Prostate gland (tissue), 2 donors: ENCODE measurements at regions not wholly inside any gene's neighbourhood (a gene's known extent, or its start where the extent isn't known, plus 50 kb on each side); places are given as distances from the start of the nearest gene placed in this dataset.
A peak's percentile ranks its signal among the peaks of the same experiment; 100 is the strongest.
"Not testable (repeated sequence)": the region's sequence is repeated elsewhere in the genome, so short reads cannot be mapped to it uniquely, and the experiment has no call there.

Experiments
- DNase-seq: peaks from one replicate; pipeline ENCODE4 v3.0.0-alpha.2; 2019; ENCODE audit warnings: low spot score
- H3K27ac ChIP-seq, 2 donors: fragments of 200-600 bp; sonication (generic); 2 replicates each; pipeline ENCODE4 v1.5.1; 2017 to 2019
- H3K27me3 ChIP-seq: fragments of 200-600 bp; sonication (generic); replicated peaks from 2 replicates; pipeline ENCODE4 v1.5.1; 2019; ENCODE audit not compliant: insufficient read depth
- H3K36me3 ChIP-seq, 2 donors: fragments of 200-600 bp; sonication (generic); 1 replicate in 1 of 2; 2 replicates in 1 of 2; pipeline versions ENCODE4 v1.5.1 to v1.8.1; 2017 to 2019
- H3K4me1 ChIP-seq: fragments of 200-600 bp; sonication (generic); replicated peaks from 2 replicates; pipeline ENCODE4 v1.5.1; 2019
- H3K4me3 ChIP-seq, 2 donors: fragments of 200-600 bp; sonication (generic); 2 replicates each; pipeline ENCODE4 v1.5.1; 2017 to 2019
- H3K9me3 ChIP-seq: fragments of 200-600 bp; sonication (generic); 2 replicates; pipeline ENCODE4 v1.5.1; 2017
- CTCF ChIP-seq, 4 experiments: fragments of 200-600 bp in 2 of 4; fragments of 450-650 bp in 2 of 4; sonication (generic) in 2 of 4; IDR thresholded peaks; 1 replicate in 3 of 4; 2 replicates in 1 of 4; pipeline ENCODE4 v1.5.1; 2016 to 2019; ENCODE audit warnings: antibody characterized with exemption in 4 of 4, mild to moderate bottlenecking in 2 of 4, moderate library complexity in 2 of 4
- POLR2A ChIP-seq: fragments of 450-650 bp; IDR thresholded peaks from one replicate; pipeline ENCODE4 v1.6.1; 2016; ENCODE audit warnings: antibody characterized with exemption, mild to moderate bottlenecking
- POLR2AphosphoS5 ChIP-seq: sonication (generic); formaldehyde crosslinking; IDR thresholded peaks from one replicate; pipeline ENCODE4 v1.6.1; 2017; ENCODE audit warnings: antibody characterized with exemption
- WGBS: methylation state at CpG from one replicate; pipeline ENCODE4 v1.1.5; 2018; 5-methylcytosine and 5-hydroxymethylcytosine counted together
- intact Hi-C: fragments of 100-400 bp; cut with DNase I; formaldehyde crosslinking; loops from one replicate; pipeline ENCODE4 v1.14.2; 2022

DNA sequence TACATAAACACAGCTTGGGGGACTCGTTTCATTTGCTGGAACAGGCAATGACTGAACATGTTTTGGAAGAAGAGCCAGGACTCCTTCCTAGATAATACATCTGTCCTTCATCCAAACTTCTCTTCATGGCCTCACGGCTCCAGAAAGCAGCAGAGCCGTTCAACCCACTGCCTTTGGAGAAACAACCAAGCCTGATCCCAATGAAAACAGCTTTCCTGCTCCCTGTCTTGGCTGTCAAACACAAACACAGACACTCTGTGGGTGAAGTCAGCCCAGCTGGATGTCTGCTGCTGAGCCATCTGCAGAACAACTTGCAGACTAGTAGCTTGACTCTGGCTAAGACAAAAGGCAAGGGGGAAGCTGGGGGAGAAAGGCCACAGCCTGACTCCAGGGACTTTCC, 345.1 kb upstream of the PSMD7 start:
- no peak for DNase-seq
- no peak for TF ChIP-seq CTCF (IDR thresholded peaks at IDR 0.05)
- TF ChIP-seq POLR2AphosphoS5: no peak
- TF ChIP-seq POLR2A: no peak
- Histone ChIP-seq H3K9me3 (no peaks in the 10 kb centered on the region), H3K4me3 (no peak overlapping the region), H3K4me1 (no peaks in the 10 kb centered on the region), H3K36me3 (no peaks in the 10 kb centered on the region), H3K27ac (no peak overlapping the region), H3K27me3 (no peaks in the 10 kb centered on the region)
- WGBS: 38% methylated on average over 3 of the region's 3 CpGs
- intact Hi-C loops: no loop called here

DNA sequence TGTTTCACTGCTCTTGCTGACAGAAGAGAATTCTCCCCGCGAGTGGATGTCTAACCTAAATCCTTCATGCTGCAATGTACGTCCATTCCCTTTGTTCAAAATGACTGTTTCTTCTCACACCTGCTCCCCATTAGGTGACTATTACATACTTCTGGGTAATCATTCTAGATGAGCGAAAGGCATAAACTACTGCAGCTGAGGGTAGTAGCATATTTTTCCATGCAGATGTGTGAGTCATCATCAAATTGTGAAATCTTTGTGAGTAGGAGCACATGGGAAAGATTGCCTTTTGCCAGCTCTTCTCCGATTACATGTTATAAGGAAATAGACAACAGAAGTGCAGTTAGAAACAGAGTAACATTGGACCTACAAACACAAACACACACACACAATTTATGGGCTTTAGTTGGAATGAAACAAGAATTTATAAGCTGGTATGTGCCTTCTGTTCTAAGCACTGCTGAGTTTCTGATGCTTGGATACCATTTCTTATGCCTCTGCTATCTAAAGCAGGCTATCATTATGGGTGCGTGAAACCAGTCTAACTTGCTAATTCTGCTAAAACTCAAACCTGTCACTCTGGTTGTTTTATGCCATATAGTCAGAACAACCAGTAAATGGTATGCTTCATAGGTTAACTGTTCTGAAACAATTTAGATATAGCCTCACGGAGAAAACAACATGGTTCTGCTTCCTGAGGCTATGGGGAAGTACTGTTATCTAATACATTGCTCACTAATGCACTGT, 346.9 kb upstream of the PSMD7 start:
- no peak overlapping the region for H3K27ac ChIP-seq
- TF ChIP-seq POLR2A (no peak), POLR2AphosphoS5 (peak; percentile 88), CTCF (IDR thresholded peaks at IDR 0.05) (no peak)

GRCh38 chr16:73945631-73946030, 351.0 kb upstream of the PSMD7 start:
- DNase-seq: no peak
- H3K27me3 ChIP-seq: no peaks in the 10 kb centered on the region
- no peaks in the 10 kb centered on the region for H3K9me3 ChIP-seq
- no peaks in the 10 kb centered on the region for H3K36me3 ChIP-seq
- intact Hi-C loops: no loop called here
- H3K27ac ChIP-seq: no peak overlapping the region
- no peak for TF ChIP-seq POLR2A
- TF ChIP-seq POLR2AphosphoS5: no peak
- no peak for TF ChIP-seq CTCF (IDR thresholded peaks at IDR 0.05)
- WGBS: 57% methylated on average over 4 of the region's 4 CpGs
- H3K4me3 ChIP-seq: no peak overlapping the region
- H3K4me1 ChIP-seq: no peaks in the 10 kb centered on the region

More for the DNA sequence above, 346.9 kb upstream of the PSMD7 start:
- no peaks in the 10 kb centered on the region for H3K4me1 ChIP-seq
- DNase-seq: peak; percentile 44
- WGBS: 39% methylated on average over 7 of the region's 7 CpGs
- H3K9me3 ChIP-seq: no peaks in the 10 kb centered on the region
- H3K36me3 ChIP-seq: no peaks in the 10 kb centered on the region
- intact Hi-C loops: no loop called here
- H3K27me3 ChIP-seq: no peaks in the 10 kb centered on the region
- no peak overlapping the region for H3K4me3 ChIP-seq

GRCh38 chr16:73943184-73943583, 353.4 kb upstream of the PSMD7 start:
- H3K4me3 ChIP-seq, DNase-seq, H3K9me3 ChIP-seq, H3K27me3 ChIP-seq, H3K36me3 ChIP-seq, H3K4me1 ChIP-seq, H3K27ac ChIP-seq, intact Hi-C loops: not testable (repeated sequence)
- 92% methylated on average over 11 of the region's 11 CpGs for WGBS

DNA sequence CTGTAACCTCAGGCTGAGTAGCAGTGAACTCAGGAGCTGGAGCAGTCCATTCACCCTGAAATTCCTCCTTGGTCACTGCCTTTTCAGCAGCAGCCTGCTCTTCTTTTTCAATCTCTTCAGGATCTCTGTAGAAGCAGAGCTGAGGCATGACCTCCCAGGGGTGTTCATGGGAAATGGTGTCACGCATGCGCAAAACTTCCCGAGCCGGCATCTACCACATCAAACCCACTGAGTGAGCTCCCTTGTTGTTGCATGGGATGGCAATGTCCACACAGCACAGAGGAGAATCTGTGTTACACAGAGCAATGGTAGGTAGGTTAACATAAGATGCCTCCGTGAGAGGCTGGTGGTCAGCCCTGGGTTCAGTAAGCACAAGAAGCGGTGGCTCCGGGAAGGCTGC, 355.8 kb upstream of the PSMD7 start:
- H3K36me3 ChIP-seq, H3K27me3 ChIP-seq, H3K27ac ChIP-seq, intact Hi-C loops, H3K4me1 ChIP-seq, DNase-seq, H3K4me3 ChIP-seq, H3K9me3 ChIP-seq: not testable (repeated sequence)
- WGBS: 94% methylated on average over 7 of the region's 7 CpGs

- H3K4me1 ChIP-seq: no peaks in the 10 kb centered on the region
- H3K27ac ChIP-seq: no peak overlapping the region
- no peak for DNase-seq
- intact Hi-C loops: no loop called here
- H3K9me3 ChIP-seq: no peaks in the 10 kb centered on the region
- H3K4me3 ChIP-seq: no peak overlapping the region
- H3K27me3 ChIP-seq: no peaks in the 10 kb centered on the region
- H3K36me3 ChIP-seq: no peaks in the 10 kb centered on the region
- 86% methylated on average over 3 of the region's 3 CpGs for WGBS
- TF ChIP-seq CTCF (IDR thresholded peaks at IDR 0.05): no peak
- TF ChIP-seq POLR2A: no peak
- TF ChIP-seq POLR2AphosphoS5: no peak
Observed at GRCh38 chr16:73923951-73924350, 372.7 kb upstream of the PSMD7 start.
